KG1 (cell line): ENCODE measurements at regions not wholly inside any gene's neighbourhood (a gene's known extent, or its start where the extent isn't known, plus 50 kb on each side); places are given as distances from the start of the nearest gene placed in this dataset.
"Not testable (repeated sequence)": the region's sequence is repeated elsewhere in the genome, so short reads cannot be mapped to it uniquely, and the experiment has no call there.

ENCODE experiments used
- DNase-seq: peaks from one replicate; lab custom pipeline; 2025; lab: John Stamatoyannopoulos, UW

DNA sequence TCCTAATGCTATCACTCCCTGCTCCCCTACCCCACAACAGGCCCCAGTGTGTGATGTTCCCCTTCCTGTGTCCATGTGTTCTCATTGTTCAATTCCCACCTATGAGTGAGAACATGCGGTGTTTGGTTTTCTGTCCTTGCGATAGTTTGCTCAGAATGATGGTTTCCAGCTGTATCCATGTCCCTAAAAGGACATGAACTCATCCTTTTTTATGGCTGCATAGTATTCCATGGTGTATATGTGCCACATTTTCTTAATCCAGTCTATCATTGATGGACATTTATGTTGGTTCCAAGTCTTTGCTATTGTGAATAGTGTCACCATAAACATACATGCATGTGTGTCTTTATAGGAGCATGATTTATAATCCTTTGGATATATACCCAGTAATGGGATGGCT lies 80.4 kb upstream of the B3GAT1 start:
- not testable (repeated sequence) for DNase-seq

DNA sequence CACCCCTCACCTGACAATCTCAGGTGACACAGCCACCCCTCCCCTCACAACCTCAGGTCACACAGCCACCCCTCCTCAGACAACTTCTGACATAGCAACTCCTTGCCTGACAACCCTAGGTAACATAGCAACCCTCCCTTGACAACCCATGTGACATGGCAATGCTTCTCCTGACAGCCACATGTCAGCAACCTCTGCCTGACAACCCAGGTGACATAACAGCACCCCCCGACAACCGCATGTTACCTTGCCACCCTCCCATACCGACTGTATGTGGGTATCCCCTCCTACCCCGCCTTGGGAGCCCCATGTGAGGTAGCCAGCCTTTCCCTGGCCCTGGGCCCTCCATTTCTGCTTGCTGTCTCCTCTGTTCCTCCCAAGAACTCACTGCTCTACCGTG lies 77.7 kb upstream of the B3GAT1 start:
- DNase-seq = no peak

DNA sequence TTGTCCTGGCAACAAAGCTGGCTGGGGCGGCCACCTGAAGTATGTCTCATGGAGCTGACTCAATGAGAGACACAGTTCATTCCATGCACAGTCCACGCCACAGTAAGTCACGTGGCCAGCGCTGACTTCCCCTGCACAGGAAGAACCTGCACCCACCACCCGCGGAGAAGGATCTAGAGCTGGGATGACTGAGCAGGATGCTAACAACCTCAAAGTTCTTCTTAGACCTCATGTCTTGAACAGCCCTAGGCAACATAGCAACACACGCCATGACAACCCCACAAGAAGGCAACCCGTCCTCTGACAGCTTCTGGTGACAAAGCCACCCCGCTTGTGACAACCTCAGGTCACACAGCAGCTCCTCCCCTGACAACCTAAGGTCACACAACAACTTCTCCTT lies 76.9 kb upstream of the B3GAT1 start:
- no peak for DNase-seq

DNA sequence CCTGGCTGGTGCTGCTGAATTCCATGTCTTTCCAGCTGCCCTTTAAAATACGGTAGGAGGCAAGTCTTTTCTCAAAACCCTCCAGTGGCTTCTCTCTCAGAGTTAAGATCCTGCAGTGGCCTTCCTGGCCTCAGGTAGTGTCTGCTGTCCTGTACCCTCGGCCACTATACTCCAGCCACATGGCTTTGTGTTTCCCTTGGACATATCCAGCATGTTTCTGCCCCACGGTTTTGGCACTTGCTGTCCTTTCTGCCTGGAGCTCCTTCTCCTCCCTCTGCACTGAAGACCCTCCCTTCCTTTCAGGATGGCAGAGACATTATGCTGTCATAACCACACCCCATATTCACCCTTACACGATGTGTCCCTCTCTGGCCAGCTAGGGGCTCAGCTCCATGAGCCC lies 76.5 kb upstream of the B3GAT1 start:
- DNase-seq = no peak

DNA sequence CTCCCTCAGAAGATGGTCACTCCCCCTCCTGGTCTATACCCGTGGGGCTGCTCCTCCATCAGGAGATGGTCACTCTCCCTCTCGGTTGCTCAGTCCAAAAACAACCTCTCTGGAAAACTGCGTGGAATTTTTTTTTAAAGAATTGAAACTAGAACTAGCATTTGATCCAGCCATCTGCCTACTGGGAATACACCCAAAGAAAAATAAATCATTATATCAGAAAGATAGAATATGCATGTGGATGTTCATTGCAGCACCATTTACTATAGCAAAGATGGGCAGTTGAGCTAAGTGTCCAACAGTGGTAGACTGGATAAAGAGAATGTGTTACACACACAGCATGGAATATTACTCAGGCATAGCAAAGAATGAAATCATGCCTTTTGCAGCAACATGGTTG lies 75.7 kb upstream of the B3GAT1 start:
- DNase-seq = no peak

DNA sequence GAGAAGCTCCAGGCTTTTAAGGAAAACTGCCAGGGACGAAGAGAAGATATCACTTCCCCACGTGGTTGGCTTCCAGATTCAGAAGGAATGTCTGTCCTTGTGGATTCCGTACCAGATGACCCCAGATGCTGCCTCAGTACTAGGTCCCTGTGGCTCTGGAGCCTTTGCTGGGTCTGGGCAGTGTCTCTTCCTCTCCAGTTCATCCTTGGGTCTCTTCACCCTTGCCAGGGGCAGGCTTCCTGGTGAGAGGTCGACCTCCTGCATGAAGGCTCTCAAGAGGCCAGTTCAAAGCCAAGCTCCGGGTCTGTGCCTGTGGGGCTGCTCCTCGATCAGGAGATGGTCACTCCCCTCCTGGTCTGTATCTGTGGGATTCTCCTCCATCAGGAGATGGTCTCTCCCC lies 74.7 kb upstream of the B3GAT1 start:
- no peak for DNase-seq

DNA sequence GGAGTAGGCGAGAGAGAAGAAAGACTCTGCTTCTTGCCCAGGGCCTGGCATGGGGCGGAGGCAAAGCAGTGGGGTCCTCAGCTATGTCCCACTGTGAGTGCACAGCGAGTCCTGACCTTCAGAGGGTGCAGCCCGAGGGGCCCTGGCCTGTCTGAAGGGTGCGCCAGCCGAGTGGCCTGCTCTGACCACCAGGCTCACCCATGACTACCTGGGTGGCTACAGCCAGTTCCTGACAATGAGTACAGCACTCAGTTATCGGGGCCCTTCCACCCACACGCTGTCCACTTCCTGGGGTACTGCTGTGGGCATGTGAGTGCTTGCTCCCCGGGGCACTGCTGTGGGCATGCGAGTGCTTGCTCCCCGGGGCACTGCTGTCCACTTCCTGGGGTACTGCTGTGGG lies 74.1 kb upstream of the B3GAT1 start:
- no peak for DNase-seq

DNA sequence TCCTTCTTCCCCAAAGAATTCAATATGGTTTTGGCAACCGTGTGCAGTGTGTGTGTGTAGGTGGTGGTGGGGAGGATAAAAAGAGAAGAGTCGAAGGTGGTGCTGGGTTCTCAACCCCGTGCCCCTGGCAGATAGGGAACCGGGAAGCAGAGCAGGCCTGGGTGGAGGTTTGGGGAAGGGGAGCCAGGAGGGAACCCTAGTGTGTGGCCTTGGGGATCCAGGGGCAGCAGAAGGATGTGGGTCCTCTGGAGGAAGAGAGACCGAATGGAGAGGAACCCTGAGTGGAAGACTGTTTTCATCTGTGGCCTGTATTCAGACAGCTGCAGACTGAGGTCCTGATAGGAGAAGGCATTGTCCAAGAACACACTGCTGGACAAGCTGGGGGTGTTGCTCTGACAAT lies 73.3 kb upstream of the B3GAT1 start:
- no peak for DNase-seq

DNA sequence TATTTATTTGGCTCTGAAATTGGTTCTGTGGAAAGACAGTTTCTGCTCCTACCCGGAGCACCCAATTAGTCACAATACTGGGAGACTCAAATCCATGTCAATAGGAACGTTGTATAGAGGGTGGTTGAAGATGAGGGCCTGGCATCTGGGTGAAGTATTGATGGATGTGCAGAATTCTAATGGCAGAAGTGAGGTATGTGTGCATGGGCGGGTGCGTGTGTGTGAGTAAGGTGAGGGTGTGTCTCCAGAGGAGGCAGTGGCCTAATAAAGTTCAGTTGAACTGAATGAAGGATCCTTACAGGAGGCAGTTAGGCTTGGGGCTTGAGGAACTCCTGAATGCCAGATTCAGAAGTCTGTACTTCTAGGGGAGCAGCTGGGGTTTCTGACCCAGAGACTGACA lies 71.8 kb upstream of the B3GAT1 start:
- DNase-seq = no peak

DNA sequence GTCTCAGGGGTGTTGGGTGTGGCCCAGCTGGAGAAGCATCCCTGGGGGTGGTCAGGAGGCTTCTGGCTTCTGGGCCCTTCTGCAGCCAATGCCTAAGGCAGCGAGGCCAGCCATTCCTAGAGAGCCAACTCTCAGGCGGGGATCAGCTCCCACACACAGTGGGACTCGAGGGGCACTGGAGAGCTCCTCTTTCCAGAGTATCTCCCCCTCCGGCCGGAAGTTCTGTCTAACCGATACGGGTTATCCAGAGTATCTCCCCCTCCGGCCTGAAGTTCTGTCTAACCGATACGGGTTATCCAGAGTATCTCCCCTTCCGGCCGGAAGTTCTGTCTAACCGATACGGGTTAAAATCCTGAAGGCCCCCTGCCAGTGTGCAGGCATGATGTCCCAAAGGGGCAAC lies 71.2 kb upstream of the B3GAT1 start:
- DNase-seq = no peak

DNA sequence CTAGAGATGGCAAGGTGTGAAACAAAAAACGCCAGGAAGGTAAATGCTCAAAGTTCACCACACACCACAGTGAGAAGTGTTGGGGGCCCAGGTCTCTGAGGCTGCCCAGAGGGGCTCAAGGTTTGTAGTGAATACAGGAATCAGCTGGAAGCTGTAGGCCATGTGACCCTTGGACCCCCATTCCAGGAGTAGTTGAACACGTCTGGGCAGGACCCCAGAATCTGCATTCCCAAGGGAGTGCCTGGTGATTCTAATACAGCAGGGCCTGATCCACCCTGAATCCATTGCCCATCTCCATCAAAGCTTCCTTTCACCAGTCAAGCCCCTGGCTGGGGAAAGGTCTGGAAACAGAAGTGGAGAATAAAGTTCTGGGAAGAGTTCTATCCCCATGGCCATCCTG lies 70.8 kb upstream of the B3GAT1 start:
- DNase-seq = no peak

DNA sequence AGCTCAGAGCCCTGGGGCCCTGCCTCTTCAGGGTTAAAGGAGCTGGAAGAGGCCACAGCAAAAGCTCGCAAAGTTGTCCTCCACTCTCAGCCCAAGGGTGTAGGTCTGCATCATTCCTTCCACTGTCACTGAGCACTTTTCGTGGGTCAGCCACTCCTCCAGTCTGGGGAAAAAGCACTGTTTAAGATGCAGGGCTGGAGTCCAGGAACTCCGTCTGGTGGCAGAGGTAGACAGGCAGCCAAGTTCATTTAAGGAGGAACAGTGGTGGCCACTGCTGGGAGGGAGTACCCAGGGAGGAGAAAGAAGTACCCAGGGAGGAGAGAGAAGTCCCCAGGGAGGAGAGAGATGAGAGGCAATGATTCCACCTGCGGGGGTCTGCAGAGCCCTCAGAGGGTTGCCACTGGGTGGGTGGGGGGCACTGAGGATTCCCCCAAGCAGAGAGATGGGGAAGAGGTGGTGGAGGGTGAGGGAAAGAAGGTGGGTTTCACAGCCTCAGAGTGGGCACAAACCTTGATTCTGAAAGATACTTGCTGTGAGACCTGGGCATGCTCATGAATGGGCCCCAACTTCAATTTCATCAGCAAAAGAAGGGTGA lies 70.0 kb upstream of the B3GAT1 start:
- no peak for DNase-seq

DNA sequence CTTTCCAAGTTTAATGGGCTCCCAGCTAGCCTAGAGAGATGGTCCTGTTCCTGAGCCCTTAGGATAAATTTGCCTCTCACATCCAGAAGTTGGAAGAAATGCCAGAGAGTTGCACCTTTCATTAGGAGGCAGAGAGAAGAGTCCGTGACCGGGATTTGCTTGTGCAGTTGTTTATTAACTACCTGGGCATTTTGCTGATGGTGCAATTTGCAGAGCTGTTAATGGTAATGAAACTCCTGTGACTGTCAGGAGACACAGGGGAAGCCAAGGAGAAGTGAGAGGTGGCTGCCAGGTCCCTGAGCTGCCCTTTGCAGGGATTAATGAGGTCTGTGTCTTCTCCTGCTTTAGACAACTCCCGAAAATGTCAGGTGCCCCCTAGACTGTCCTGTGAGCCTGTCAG lies 69.1 kb upstream of the B3GAT1 start:
- DNase-seq = no peak

DNA sequence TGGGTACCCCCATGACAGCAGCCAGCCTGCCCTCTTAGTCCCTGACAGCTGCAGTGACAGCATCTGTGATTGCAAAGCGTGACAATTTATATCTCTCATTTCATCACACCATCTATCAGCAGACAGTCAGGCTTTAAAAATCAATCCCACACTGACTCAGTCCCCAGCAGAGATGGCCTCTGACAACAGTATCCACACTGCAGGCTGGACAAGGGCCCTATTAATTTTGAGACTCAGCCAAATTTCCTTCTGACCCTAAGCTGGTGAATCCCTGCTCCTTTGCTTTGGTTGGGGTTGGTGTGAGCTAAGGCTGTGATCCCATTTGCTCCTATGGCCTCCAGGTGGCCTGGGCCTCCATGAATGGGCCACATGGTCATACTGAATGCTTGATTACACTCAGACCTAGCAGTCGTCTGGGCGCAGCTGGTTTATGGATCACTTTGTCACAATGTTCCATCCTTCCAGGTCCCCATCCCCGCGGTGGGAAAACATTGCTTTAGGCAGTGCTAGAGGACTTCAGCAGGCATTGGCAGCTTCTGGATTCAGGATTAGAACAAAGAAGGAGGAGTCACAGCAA lies 68.2 kb upstream of the B3GAT1 start:
- DNase-seq = no peak

DNA sequence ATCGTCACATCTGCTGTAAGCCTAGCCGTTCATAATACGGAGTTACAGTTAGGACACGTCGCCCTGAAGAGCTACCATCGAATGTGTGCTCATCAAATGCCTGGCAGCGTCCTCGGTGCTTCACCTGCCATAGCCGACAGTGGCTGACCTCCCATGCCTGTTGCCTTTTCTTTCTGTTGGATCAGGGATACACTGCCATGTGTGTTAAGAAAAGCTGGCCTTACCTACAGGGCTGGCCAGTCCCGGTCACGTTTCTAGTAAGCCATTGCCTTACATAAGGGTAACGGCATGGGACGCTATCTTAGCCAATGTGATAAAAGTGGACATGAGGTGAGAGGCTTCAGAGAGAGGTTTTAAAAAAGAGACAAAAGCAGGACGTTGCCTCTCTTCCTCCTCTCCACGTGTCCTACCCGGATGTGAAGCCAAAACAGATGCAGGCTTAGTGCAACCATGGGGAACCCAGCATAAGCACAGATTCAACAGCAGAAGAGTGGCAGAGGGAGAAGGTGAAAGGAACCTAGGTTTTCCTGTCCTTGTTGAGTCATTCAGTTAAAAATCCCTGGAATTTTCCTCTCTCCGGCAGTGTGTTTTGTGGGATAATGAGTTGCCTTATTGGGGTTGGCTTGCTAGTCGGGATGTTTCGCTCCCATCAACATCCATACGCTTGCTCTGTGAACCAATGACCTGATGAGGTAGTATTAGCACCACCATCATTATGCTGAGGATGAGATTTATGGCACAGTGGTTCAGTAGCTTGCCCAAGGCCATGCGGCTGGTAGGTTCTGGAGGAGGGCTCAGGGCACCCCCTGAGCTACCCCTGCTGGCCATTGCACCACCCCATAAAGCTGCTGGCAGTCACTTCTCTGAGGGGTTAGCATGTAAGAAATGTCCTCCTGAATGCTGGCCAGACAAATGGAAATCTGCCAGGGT lies 67.4 kb upstream of the B3GAT1 start:
- DNase-seq = no peak

DNA sequence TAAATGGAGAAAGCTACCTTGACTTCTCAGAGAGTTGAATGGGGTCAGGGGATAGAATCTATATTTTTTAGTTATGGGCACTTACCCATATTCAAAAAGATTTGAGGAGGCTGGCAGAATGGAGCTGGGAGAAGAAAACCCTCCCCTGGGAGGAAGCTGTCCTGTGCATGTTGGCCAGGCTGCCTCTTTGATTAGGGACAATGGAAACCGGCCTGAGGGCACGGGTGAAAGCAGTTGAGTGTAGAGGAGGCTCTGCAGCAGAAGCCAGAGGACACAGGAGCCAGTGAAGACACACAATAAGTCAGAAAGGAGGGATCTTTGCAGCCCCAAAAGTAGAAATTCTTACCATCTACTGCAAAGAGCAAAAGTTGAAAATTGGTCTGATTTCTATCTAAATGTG lies 66.6 kb upstream of the B3GAT1 start:
- DNase-seq = no peak

DNA sequence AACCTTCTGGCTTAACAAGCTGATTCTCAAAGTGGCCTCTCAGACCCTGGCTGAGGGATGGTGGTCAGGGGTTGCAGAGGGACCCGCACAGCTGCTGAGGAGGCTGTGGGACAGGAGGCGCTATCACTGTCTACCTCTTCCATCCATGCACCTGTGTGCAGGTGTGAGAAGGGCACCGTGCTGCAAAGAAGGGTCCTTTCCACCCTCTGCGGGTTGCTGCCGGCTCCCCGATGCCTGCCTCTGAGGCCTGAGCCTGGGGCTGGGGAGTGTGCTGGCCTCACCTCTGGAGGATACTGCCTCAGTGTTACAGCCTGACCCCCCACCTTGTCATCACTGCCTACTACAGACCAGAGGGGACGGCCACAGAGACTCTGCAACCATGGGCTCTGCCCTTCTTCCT lies 66.1 kb upstream of the B3GAT1 start:
- no peak for DNase-seq

DNA sequence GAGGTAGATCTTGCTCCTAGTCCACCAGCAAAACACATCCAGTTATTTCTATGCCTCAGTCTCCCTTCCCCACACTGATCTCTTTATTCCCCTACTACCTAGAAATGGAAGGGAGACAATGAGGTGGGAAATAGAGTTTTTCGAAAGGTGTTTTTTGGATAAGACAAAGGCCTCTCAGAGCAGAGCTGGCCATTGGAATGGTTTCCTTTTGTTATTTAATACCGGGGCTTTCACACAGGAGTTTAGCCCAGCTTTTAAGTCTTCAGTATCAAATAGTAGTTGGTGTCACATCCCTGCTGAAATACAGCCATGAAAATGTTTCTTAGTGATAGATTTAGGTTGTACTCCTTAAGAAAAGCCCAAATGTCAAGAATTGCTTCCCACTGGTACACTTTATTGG lies 65.4 kb upstream of the B3GAT1 start:
- DNase-seq = no peak

DNA sequence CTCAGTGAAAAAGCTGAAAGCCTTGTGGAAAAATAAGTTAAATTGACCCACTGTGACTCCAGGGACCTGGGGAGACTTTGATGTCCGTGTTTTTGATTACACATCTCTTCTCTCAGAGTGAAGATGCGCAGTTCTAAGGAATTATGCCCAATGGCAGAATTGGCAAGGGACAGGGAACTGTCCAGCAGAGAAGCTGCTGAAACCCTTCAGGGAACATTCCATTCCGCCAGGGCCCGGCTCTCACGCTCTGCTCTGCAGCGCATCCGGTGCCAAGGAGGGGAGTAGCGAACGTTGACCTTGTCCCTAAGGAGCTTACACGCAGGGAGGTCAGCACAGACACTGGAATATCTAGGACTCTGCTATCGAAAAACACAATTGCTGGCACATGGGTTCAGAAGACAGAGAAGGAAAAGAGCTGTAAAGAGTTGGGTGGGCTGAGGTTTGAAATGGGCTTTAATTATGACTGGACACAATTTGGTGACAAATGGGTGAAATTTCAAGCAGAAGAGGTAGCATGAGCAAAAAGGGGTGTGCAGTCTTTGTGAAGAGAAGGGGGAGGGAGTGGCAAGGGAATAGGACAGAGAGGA lies 64.5 kb upstream of the B3GAT1 start:
- DNase-seq = no peak

DNA sequence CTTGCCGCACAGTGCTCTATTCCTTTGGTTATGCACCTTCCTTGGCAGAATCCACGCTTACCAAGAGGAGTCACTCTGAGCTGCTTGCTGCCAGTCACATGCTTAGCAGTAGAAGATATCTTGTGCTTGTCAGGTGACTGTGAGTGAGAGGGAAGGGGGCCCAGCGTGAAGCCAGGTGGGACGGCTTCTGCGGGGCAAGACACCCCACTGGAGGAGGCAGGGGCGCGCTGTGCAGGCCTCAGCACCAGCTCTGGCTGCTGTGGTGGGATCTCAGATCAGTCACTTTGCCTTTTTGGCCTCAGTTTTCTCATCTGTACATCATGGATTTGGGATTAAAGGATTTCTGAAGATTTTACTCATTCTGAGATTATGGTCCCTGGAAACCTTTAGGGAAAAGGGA lies 63.9 kb upstream of the B3GAT1 start:
- no peak for DNase-seq

DNA sequence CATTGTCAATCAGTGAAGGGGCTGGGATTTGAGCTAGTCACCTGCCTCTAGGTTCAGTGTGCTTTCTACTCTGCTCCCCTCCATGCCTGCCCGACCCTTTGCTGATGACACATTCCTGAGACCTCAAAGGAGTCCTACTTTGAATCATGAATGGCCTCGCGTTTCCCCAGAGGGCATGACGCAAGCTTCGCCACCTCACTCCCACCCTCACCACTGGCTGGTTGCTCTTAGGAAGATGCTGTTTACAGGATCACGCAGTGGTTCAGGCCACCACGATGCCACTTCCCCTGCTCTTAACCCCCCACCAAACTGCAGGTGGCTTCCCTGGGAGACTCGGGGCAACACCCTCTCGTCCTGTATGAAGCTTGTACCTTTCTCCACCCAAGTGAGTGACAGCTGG lies 62.9 kb upstream of the B3GAT1 start:
- no peak for DNase-seq

DNA sequence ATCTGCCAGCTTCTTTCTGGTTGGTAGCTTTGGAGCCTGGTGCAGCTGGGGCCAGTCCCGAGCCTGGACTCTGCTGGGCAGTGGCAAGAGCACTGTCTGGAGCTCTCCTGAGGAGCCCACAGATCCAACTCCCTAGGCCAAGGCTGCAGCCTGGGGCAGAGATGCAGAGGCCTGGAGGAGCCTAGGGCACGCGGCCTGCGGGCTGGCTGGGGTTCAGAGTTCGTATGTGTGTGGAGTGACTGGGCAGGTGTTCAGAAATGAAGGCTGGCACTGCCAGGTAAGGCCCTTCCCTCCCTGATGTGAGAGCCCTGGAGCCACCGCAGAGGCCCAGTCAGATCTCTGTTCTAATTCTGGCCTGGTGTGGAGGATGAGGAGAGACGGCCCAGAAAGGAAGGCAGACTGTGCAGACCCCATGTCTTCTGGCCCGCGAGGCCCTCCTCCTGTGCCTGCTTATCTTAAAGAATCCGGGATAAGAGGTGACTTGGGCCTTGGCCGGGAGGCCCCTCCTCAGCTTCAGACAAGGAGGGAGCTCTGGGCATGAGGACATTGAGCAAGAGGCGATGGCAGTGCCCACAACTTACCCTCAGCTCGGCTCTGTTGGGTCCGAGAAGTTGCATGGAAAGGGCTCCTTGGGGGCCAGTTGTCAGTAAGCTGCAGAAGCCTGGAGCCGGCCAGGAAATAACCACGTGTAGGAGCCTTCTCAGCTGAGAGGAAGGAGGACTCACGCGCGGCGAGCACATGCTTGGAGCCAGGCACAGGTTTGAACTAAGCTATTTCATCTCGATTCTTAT lies 62.2 kb upstream of the B3GAT1 start:
- DNase-seq = no peak
